ENCODE measurements at regions not wholly inside any gene's neighbourhood (a gene's known extent, or its start where the extent isn't known, plus 50 kb on each side); places are given as distances from the start of the nearest gene placed in this dataset.
"Not testable (repeated sequence)": the region's sequence is repeated elsewhere in the genome, so short reads cannot be mapped to it uniquely, and the experiment has no call there.

DNA sequence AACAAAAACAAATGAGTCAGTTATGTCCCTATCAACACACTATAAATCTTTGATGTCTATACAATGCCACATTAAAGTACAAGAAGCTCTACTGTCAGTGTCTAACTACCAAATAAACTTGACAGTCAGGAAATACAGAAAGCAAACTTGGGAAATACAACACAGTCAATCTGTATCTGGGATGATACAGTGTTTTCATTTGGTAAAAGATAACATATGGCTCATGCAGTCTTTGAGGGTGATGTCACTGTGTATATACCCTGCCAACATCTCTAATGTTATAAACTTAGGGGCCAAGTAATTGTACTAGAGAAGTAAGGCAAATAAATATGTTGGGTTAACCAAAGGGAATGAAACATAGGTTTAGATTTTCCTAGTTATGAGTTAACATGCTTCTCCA is 552.5 kb upstream of the ADAMTS5 start:
- Histone ChIP-seq H3K27me3 (no peaks in the 10 kb centered on the region), H3K4me1 (no peaks in the 10 kb centered on the region), H3K36me3 (no peaks in the 10 kb centered on the region), H3K4me3 (no peak overlapping the region), H3K9me3 (peaks cover 0 to 12% (median 0%) of the 10 kb centered on the region in 3 donors), H3K27ac (no peak overlapping the region)
- TF ChIP-seq POLR2A (IDR thresholded peaks at IDR 0.05) (no peak), POLR2AphosphoS5 (IDR thresholded peaks at IDR 0.05) (no peak), EP300 (IDR thresholded peaks at IDR 0.05) (no peak)
- TF ChIP-seq, protein P1, sequence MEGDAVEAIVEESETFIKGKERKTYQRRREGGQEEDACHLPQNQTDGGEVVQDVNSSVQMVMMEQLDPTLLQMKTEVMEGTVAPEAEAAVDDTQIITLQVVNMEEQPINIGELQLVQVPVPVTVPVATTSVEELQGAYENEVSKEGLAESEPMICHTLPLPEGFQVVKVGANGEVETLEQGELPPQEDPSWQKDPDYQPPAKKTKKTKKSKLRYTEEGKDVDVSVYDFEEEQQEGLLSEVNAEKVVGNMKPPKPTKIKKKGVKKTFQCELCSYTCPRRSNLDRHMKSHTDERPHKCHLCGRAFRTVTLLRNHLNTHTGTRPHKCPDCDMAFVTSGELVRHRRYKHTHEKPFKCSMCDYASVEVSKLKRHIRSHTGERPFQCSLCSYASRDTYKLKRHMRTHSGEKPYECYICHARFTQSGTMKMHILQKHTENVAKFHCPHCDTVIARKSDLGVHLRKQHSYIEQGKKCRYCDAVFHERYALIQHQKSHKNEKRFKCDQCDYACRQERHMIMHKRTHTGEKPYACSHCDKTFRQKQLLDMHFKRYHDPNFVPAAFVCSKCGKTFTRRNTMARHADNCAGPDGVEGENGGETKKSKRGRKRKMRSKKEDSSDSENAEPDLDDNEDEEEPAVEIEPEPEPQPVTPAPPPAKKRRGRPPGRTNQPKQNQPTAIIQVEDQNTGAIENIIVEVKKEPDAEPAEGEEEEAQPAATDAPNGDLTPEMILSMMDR (IDR thresholded peaks at IDR 0.05): no peak
- no peak for ATAC-seq

DNA sequence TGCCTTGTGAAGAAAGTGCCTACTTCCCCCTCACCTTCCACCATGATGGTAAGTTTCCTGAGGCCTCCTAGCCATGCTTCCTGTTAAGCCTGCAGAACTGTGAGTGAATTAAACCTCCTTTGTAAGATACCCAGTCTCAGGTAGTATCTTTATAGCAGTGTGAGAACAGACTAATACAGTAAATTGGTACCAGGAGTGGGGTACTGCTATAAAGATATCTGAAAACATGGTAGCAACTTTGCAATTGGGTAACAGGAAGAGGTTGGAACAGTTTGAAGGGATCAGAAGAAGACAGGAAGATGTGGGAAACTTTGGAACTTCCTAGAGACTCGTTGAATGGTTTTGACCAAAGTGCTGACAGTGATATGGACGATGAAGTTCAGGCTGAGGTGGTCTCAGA is 550.3 kb upstream of the ADAMTS5 start:
- not testable (repeated sequence) for H3K27ac ChIP-seq, H3K4me1 ChIP-seq, H3K27me3 ChIP-seq, H3K4me3 ChIP-seq, ATAC-seq, H3K36me3 ChIP-seq
- 84 to 93% methylated on average over 2 of the region's 2 CpGs for WGBS, 2 donors (ENCODE audit: low coverage in 1 of 2)
- H3K9me3 ChIP-seq: peaks cover 0 to 12% (median 0%) of the 10 kb centered on the region in 3 donors

DNA sequence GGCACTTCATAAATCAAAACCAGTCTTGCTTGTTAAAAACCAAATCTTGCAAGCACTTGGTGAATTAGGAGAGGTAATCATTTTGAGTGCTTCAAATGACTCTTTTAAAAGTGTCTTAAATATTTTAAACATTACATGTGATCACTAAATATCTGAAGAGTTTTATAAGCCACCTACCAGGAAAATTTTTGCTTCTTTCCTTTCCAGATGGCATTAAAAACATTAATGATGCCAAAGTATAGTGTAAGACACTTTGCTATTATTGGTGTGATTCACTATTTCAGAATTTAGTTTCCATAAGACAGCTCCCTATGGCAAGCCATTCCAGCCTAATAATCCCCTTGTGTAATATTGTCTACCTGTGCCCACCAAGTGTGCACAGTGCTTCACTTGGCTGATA is 548.8 kb upstream of the ADAMTS5 start:
- H3K36me3 ChIP-seq: no peaks in the 10 kb centered on the region
- H3K9me3 ChIP-seq: peaks cover 0 to 12% (median 0%) of the 10 kb centered on the region in 3 donors
- H3K27me3 ChIP-seq: no peaks in the 10 kb centered on the region
- TF ChIP-seq, protein P1 (IDR thresholded peaks at IDR 0.05): no peak
- TF ChIP-seq EP300 (IDR thresholded peaks at IDR 0.05) (no peak), POLR2A (IDR thresholded peaks at IDR 0.05) (no peak), POLR2AphosphoS5 (IDR thresholded peaks at IDR 0.05) (no peak)
- H3K27ac ChIP-seq: no peak overlapping the region
- no peak for ATAC-seq
- H3K4me1 ChIP-seq: no peaks in the 10 kb centered on the region
- H3K4me3 ChIP-seq: no peak overlapping the region

DNA sequence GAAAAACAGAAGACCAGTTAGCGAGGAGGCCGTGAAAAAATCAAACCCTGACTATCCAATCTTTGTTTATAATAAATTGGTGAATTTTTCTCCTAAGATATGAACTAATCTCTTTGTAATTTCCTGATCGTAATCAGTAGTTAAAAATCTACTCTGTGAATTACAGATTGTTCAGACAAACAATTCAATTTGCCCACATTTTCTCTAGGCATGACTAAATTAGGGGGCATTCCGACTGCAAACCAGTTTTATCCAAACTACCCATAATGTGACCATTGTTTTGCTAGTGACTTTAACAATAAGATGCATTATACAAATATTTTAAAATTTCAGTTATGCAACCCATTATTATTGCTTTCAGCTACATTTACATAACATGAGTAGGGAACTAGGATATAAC is 546.9 kb upstream of the ADAMTS5 start:
- H3K4me3 ChIP-seq: no peak overlapping the region
- H3K27me3 ChIP-seq: no peaks in the 10 kb centered on the region
- WGBS, 2 donors (ENCODE audit: low coverage in 1 of 2): 83 to 87% methylated on average over 4 of the region's 4 CpGs
- peaks cover 0 to 12% (median 0%) of the 10 kb centered on the region in 3 donors for H3K9me3 ChIP-seq
- no peak for TF ChIP-seq EP300 (IDR thresholded peaks at IDR 0.05)
- TF ChIP-seq POLR2AphosphoS5 (IDR thresholded peaks at IDR 0.05): no peak
- TF ChIP-seq POLR2A (IDR thresholded peaks at IDR 0.05): no peak
- TF ChIP-seq, protein P1 (IDR thresholded peaks at IDR 0.05): no peak
- no peak overlapping the region for H3K27ac ChIP-seq
- ATAC-seq: no peak
- H3K36me3 ChIP-seq: no peaks in the 10 kb centered on the region
- no peaks in the 10 kb centered on the region for H3K4me1 ChIP-seq

DNA sequence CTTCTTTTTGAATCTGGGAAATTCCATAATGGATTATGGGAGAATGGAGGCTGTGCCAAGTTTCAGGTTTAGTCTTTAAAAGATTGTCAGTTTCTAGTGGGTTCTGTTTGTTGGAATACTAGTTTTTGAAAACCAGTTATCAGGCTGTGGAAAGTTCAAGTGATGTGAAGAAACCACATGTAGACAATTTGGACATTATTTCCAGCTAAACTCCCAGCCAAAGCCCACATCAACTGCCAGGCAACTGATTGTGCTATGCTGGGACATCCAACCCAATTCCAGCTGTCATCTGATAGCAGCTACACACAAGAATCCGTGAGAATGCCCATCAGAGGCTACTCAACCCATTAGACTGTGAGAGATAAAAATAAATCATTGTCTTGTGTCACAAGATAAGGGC is 546.1 kb upstream of the ADAMTS5 start:
- TF ChIP-seq POLR2A (IDR thresholded peaks at IDR 0.05) (no peak), POLR2AphosphoS5 (IDR thresholded peaks at IDR 0.05) (no peak), EP300 (IDR thresholded peaks at IDR 0.05) (no peak)
- TF ChIP-seq, protein P1 (IDR thresholded peaks at IDR 0.05): no peak

DNA sequence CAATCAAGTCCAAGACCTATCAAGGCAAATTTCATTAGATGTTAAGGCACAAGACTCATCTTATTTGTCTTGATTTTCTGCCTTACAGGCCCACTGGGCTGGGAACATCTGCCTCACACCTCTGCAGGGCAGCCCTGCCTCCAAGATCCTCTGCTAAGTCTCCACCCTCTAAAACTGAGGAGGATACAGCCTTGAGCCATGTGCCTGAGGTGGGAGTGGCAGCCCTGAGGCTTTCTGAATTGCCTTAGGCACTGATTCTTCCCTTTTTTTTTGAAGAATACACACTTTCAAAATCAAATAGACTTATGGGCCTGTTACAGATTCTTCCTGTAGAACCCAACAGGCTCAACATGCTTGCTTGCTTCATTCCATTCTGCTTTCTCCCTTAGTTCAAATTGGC is 544.3 kb upstream of the ADAMTS5 start:
- ATAC-seq: no peak
- Histone ChIP-seq H3K27me3 (no peaks in the 10 kb centered on the region), H3K36me3 (no peaks in the 10 kb centered on the region), H3K27ac (no peak overlapping the region), H3K9me3 (no peaks in the 10 kb centered on the region), H3K4me3 (no peak overlapping the region), H3K4me1 (no peaks in the 10 kb centered on the region)
- no peak for TF ChIP-seq POLR2AphosphoS5 (IDR thresholded peaks at IDR 0.05)
- TF ChIP-seq, protein P1 (IDR thresholded peaks at IDR 0.05): no peak
- TF ChIP-seq POLR2A (IDR thresholded peaks at IDR 0.05): no peak
- no peak for TF ChIP-seq EP300 (IDR thresholded peaks at IDR 0.05)

More for the DNA sequence above, 546.1 kb upstream of the ADAMTS5 start:
- no peaks in the 10 kb centered on the region for H3K36me3 ChIP-seq
- H3K27ac ChIP-seq: no peak overlapping the region
- H3K9me3 ChIP-seq: peaks cover 0 to 11% (median 0%) of the 10 kb centered on the region in 3 donors
- whole genome bisulfite sequencing, 2 donors (ENCODE audit: low coverage in 1 of 2): 43 to 69% methylated on average over 1 of the region's 1 CpG
- no peaks in the 10 kb centered on the region for H3K4me1 ChIP-seq
- ATAC-seq: no peak
- H3K27me3 ChIP-seq: no peaks in the 10 kb centered on the region
- no peak overlapping the region for H3K4me3 ChIP-seq
